NCI-H1105 treated with DMSO at 0.1 percent for 48 hours (cell line): ENCODE measurements at regions not wholly inside any gene's neighbourhood (a gene's known extent, or its start where the extent isn't known, plus 50 kb on each side); places are given as distances from the start of the nearest gene placed in this dataset.

Experiments used
- DNase-seq: peaks from one replicate; lab custom pipeline; 2025; lab: John Stamatoyannopoulos, UW

DNA sequence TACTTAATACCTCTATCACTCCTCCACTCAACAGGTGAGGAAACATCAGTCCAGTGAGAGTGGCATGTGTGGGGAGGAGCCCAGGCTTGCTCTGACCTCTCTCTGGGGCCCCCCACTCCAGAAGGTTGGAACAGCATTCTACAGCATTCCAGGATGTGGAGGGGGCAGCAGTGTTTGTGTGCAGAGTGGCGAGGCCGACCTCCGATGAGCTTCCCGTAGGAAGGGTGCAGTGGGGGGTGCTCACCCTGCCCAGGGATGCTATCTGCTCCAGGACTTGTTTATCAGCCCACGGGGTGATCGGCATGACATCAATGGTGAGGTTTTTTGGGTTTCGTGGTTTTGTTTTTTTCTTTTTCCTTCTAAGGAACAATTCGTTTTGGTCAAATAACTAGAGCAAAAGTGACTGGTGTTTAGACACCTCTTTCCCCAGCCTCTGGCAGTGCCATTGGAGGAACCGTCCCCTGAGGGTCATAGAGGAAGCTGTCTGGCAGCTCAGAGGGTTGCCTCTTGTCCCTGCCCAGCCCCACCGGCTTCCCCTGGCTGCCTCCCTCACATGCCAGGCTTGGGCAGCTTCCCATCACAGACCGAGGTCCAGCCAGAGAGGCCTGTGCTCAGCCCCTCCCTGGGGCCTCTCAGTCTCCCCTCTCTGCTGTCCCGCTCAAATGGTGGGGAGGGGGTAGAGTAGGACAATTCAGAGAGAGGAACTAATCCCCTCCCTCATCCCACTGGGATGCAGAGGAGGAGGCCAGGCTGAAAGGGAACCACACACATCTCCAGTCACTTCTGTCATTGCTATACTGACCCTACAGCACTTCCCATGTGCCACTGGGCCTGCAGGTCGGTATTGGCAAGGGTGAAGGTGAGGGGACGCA is 96.5 kb downstream of the ZFP36L2 start:
- no peak for DNase-seq

DNA sequence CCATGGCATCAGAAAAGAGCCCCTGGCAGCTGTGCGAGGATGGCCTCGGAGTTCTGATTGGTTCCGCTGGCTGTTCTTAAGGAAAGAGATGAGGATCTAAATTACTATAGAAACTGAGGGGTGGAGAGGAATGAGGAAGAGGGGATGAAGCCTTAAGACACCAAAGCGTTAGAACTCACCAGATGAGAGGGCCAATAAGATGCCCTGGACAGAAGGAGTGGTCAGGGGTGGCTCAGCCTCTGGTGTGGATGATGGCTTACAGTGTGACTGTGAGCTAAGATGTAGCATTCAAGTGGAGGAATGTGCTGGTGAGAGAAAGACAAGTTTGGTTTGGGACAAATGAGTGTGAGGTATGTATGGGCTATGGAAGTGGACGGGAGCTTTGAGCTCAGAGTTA is 97.8 kb downstream of the ZFP36L2 start:
- DNase-seq, result no peak

DNA sequence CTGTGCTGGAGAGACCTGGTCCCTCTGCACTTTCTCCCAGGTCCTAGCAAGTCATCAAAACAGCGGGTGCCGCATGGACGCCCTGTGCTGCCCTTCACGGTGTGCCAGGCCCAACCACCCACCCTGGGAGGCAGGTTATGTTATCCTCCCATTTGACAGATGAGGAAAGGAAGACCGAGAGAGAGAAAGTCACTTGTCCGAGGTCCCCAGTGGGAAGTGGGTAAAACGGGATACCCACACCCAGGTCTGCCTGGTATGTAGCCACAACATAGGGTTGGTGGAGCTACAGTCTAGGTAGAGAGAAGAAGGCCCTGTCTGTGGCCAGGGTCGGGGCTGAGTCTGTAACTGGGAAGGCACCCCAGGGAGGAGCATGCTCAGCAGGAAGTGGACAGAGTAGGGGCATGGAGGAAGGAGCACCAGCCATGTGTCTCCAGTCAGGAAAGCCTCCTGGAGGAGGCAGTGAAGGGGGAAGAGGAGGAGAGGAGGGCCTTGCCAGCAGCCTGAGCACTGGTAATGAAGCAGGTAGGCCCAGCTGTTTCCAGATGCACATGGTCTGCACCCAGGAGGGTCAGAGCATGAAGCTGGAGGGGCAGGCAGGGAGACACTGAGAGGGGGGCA is 98.4 kb downstream of the ZFP36L2 start:
- no peak for DNase-seq

DNA sequence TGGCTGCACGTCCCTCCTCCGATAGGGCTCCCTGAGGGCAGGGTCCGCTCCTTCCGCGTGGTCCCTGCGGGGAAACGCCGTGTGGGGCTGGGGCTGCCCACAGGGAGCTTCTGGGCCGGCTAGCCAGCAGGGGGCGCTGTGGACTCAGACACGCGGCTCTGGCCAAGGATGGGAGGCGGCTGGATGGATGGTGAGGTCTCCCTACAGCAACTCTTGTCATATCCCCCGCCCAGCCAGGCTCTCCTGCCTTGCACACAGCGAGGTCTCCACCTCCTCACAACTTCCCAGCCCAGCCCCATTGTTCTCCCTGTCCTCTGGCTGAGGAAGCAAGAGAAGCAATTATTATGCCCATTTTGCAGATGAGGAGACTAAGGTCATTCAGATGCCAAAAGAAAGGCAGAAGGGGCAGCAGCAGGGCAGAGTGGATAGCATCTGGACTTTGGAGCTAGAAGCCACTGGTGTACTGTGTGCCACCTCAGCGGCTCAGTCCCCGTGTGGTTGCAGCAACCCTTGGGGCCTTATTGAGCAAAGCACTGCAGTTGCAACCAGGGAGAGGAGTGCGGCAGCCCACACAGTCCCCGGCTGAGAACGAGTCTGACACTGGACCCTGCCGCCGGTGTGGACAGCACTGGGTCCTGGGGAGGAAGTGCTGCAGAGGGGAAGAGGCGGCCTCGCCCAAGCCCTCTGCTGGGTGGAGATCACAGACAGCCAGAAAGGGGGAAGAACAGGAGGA is 99.0 kb downstream of the ZFP36L2 start:
- no peak for DNase-seq

DNA sequence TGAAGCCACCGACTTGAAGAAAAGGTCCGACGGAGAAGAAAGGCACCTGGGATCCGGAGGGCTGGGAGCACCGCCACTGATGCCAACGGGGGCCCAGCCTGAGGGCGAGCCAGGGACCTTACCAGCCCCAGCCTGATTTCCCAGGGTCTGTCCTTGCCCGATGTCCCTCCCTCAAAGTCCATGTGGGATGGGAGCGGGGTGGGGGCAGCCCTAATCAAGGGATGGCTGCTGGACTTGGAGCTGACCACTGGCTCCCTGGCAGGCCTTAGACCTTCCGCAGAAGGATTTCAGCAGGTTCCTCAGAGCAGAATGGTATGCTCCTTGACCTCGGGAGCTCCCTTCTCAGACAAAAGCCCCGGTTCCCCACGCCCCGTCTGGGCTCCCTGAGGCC is 99.6 kb downstream of the ZFP36L2 start:
- DNase-seq, result no peak

DNA sequence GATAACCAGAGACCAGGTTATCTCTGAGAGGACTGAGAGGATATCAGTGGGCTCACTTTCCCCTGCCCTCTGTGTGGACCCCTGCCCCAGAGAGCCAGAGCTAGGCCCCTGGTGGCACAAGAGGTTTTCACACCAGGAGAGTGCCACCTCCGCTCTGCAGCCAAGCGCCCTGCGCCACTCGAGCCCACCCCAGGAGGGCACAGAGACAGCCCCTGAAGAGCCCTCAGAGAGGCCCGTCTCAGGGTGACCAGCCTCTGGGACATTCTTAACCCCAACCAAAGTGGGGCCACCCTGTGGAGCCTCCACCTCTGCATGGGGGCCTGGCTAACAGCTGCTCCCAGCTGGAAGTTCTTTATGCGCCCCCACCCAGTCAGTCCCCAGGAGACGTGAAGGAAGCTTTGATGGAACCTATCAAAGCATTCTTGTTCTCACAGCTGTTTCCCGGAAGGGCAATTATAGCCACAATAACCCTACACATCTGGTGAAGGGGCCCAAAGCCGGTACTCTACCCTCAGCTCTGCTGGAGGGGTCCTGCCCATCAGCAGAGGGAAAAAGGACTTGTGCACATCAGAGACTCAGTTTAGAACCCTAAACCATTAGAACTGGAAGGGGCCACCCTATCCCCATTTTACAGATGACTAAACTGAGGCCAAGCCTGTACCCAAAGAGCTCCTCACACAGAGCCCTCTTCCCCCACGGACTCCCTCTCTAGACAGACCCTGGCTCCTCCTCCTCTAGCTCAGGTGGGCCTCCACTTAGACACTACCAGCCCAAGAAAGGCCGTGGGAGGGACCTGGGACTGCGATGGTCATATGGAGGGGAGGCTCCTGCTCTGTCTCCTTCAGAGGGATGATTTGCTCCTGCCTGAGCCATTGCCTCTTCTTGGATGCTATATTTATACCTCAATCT is 101.1 kb downstream of the ZFP36L2 start:
- DNase-seq, result no peak

DNA sequence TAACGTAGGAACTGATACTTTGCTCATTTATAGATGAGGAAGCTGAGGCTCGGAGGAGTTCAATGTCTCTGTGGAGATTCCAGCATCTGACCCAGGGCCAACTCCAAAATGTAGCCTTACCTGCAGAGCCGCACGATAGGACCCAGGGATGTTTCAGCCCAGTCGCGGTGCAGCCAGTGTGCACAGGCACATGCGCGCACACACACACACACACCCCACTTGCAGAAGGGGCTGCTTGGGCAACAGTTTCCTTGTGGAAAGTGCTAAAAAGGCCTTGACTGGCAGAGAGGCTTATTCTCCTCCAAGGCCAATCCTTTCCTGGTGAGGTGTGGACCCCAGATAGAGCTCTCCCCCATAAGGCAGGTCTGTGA is 101.7 kb downstream of the ZFP36L2 start:
- no peak for DNase-seq

DNA sequence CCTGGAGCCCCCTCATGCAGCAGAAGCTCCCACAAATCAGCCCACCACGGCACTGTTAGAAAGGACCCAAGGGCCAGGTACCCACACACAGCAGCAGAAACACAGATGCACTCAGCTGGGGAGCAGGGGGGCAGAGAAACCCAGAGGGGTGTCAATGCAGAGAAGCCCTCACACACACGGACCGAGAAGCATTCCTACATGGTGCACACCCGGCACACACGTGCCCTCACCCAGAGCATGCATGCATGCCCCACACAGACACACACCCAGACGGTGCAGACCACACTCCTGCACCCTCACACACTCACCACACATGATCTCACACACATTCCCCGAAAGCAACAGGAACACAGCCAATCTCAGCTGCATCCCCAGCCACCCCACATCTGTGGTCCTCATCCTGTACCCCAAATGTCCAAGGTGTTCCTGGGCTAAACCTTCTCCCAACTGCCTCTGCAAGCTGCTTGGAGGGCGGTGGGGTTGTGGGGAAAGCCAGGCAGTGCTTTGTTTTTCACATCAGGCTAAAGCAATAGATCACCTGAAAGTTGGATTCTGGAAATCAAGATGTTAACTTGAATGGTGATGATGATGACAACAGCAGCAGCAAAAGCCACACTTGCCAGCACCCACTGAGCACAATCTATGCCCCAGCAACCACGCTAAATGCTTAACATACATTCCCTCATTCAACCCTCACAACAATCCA is 102.3 kb downstream of the ZFP36L2 start:
- DNase-seq, result no peak

DNA sequence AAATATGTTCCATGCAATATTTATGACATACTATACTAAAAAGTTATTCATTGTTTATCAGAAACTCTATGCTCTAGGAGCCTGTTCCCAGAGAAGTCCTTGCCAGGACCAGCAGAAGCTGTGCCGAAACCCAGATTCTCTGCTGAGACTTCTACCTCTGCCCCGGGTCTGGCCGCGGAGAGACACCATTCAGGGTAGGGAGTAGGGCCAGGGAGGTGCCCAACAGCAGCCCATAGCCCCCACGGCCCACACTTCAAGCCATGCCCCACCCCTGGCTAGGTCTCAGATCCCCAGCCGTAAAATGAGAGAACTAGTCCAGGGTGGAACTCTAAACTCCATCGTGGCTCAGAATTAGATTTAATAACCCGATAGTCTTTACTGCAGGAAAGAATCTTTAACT is 102.9 kb downstream of the ZFP36L2 start:
- DNase-seq, result no peak

DNA sequence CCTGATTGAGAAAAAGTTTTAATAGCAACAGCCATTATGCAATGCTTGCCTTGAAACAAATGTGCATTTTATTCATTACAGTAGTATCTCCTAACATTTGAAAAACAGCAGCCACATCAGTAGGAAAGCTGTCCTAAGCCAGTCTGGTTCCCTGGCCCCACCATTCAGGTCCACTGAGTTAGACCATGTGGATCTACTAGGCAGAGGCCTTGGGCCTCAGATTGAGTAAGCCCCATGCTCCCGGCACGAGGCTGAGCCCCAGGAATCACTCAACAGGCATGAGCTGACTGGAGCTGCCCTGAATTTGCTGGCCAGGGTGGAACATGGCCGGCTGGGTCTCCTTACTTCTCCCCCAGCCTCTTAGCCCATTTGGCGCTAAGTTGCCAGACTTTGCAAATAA is 103.4 kb downstream of the ZFP36L2 start:
- no peak for DNase-seq

DNA sequence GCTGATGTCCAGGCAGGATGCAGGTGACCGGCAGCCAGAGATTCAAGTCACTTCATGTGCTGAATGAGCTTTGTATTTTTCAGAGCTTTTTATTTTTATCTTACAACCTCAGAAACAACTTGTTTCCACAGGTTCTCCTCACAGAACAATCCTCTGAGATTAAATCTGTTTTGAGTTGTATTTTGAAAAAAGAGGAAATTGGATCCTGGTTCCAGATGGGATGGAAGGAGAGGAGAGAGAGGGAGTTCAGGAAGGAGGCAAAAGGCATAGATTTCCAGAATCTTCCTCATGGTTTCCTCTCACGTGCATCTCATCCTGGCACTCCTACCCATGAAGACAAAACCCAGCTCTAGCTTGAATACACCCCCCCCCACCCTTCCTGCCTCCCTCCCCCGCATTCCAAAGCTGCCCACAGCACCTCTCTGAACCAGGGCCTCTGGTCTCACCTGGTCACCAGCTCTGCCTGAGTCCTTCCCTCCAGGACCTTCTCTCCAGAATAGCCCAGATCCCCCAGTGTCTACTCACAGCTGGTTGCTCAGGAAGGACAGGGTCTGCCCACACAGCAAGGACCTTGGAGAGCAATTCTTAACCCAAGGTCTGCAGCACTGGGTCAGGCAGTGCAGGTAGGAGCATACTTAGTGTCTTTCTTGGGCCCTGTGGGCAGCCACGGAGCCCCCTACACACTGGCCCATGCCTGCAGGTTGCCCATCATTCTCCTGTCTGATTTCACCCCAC is 104.7 kb downstream of the ZFP36L2 start:
- DNase-seq, result no peak

DNA sequence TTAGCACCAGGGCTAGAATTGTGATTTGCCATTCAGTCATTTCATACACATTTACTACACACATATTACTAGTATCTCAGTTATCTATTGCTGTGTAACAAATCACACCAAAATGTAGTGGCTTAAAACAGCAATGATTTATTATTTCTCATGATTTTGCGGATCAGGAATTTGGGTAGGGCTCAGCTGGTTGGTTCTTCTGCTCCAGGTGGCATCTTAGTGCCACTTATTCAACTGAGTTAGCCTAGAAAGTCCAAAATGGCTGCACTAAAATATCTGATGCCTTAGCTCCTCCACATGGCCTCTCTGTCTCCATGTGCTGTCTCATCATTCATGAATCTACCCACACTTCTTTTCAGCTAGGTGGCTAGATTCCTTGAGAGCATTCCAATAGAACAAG is 107.1 kb downstream of the ZFP36L2 start:
- no peak for DNase-seq

DNA sequence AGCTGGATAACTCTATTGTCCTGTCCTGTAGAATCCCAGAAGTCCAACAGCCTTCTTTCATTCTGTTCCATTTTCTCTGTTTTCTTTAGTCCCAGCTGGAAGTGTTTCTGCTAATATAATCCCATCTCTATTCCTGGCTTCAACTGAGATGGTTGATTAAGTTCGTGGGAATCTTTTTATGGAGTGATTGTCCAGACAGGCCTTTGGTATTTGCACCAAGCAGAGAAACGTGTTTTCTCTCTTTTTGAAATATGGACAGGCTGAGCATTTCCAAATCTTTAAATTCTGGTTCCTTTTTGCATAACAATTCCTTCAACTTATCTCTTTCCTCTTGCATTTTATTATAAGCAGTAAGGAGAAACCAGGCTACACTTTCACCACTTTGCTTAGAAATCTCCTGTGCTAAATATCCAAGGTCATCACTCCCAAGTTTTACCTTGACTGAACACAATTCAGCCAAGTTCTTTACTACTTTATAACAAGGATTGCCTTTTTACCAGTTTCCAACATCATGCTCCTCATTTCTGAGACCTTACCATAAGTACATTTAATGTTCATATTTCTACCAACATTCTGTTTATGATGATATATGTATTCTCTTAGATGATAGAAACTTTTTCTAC is 108.8 kb downstream of the ZFP36L2 start:
- no peak for DNase-seq

DNA sequence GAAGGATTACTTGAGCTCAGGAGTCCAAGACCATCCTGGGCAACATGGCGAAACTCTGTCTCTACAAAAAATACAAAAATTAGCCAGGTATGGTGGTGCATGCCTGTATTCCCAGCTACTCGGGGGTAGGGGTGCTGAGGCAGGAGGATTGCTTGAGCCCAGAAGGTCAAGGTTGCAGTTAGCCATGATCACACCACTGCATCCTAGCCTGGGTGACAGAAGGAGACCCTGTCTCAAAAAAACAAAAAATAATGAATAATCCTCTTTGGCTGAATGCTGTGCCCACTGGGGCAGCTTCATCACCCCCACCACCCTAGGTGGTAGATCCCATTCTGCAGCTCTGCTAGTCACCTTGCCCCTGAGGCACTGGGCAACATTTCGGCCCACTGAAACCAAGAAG is 109.4 kb downstream of the ZFP36L2 start:
- no peak for DNase-seq

DNA sequence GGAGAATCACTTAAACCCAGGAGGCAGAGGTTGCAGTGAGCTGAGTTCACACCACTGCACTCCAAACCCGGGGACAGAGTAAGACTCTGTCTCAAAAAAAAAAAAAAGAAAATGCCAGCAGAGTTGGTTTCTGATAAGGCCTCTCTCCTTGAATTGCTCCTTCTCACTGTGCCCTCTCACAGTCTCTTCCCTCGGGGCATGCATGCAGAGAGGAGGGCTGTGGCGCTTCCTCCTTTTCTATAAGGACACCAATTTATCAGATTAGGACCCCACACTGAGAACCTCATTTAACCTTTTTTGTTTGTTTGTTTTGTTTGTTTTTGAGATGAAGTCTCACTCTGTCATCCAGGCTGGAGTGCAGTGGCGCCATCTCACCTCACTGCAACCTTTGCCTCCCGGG is 110.5 kb downstream of the ZFP36L2 start:
- no peak for DNase-seq

DNA sequence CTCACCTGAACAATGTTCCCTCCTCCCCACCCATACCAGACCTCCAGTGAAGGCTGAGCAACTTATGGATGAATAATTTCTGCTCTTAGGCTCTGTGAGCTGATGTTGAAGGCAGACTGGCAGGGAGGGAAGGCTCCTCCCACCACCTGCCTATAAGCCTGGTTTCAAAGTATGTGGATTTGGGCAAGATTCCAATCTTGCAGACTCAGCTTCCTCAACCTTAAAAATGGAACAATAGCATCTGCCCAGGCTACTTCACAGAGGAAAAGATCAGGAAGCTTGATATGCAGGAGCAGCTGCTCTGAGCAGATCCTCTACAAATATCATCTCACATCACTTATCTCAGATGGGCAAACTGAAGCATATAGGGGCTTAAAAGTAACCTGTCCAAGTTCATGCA is 112.2 kb downstream of the ZFP36L2 start:
- DNase-seq, result peak; percentile 25

DNA sequence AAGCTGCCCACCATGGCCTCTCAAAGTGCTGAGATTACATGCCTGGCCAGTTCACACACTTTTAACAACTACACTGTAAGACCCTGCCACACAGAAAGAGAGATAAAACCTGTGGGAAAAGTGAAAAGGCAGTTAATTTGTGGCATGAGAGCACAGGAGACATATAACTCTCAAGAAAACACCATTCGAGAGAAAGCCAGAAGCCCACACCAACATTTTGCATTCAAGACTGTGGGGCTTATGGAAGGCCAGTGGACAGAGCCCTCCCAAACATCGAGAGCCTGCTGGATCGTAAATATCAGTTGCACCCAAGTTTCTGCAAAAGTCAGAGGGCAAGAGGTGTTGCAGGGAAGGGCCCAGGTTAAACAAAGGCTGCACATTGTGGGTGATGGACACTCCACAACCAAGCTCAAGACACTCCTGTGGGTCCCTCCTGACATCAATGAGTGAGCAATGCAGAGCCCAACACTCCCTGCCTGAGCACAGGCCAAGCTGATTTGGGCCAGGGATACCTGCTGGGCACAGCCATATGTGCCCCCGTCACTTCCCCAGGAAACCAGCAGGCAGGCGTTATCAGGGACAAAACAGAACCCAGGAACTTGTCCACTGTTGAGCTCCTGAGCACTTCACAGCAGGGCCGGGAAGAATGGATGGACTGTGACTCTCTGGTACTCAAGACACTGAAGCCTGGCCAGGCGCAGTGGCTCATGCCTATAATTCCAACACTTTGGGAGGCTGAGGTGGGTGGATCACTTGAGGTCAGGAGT is 114.4 kb downstream of the ZFP36L2 start:
- no peak for DNase-seq

DNA sequence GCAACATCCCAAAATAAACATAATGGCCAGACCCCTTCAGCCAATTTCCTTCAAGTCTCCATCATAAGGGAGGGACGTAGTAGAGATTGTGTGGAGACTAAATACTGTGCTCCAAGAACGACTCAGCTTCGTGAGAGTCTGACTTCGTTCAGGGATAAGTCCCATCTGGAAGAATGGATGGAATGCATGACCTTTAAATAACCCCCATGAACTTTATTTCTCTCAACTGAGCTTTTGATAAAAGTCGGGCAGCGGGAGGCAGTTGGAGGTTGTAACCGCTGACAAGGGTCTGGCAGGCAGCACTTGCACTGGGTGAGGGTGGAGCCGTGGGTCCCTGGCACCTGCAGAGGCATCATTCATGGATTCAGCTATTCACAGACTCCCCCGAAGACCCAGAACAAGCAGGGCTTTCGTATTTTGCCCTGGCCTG is 115.9 kb downstream of the ZFP36L2 start:
- no peak for DNase-seq

DNA sequence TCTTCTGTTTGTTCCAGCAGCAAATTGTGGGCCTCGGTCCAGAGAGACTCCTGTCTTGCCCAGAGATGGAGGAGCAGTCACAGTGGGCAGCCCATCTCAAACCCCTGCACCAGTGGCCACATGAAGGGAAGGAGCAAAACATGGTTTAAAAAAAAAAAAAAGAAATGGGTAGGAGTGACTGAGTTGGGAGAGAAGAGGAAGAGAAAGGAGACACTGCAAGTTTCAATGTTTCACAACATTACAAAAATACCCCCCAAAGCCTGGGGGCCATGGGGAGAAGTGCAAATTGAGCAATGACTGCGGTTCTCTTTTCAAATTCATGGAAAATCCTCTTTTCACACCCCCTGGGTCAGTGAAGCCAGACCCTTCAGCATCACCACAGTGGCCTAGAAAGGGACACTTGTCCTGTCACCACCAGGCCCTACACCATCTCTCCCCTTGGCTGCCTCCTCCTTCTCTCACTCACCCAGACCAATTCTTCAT is 117.1 kb downstream of the ZFP36L2 start:
- DNase-seq, result no peak
